B cell (primary cell): ENCODE measurements at regions not wholly inside any gene's neighbourhood (a gene's known extent, or its start where the extent isn't known, plus 50 kb on each side); places are given as distances from the start of the nearest gene placed in this dataset.

ENCODE experiments used
- ATAC-seq: fragments of 200-7000 bp; cut with Tn5 transposase; one replicate; pipeline ENCODE4 v1.10.0; 2021; ENCODE audit warnings: low read depth, mild to moderate bottlenecking, moderate number of reproducible peaks, moderate library complexity
- CTCF ChIA-PET: fragments of 350-600 bp; sonication (Branson Sonifier 250); formaldehyde crosslinking; loops from one replicate; lab custom pipeline; 2021; ENCODE audit warnings: antibody characterized with exemption, inconsistent platforms; lab: Charles Lee
- POLR2A ChIA-PET: fragments of 350-600 bp; sonication (Branson Sonifier 250); formaldehyde crosslinking; loops from one replicate; lab custom pipeline; 2021; ENCODE audit warnings: antibody characterized with exemption; lab: Charles Lee
- DNase-seq: peaks from one replicate; pipeline ENCODE4 v3.0.0; 2013
- H2AFZ ChIP-seq: 2 replicates; pipeline ENCODE4 v1.6.1; 2012; ENCODE audit warnings: mild to moderate bottlenecking, low read depth, low read length; ENCODE audit not compliant: insufficient read depth, poor library complexity, severe bottlenecking
- H3K27ac ChIP-seq, 2 donors: 1 replicate in 1 of 2; 2 replicates in 1 of 2; pipeline ENCODE4 v1.5.1; 2012 to 2013; ENCODE audit warnings: low read length in 2 of 2, mild to moderate bottlenecking in 2 of 2, moderate library complexity in 1 of 2
- H3K27me3 ChIP-seq, 4 experiments: fragments of 200-600 bp in 1 of 4; sonication (generic) in 1 of 4; replicated peaks in 1 of 4; 1 replicate in 2 of 4; 2 replicates in 2 of 4; pipeline versions ENCODE4 v1.6.1 to v1.7.0; 2013 to 2016; ENCODE audit warnings: low read length in 3 of 4, mild to moderate bottlenecking in 2 of 4, mixed read lengths in 1 of 4, moderate library complexity in 1 of 4; ENCODE audit not compliant: insufficient read depth in 4 of 4, control insufficient read depth in 3 of 4; ENCODE audit errors: control extremely low read depth in 1 of 4
- H3K36me3 ChIP-seq, 2 experiments: replicated peaks in 1 of 2; 1 replicate in 1 of 2; 2 replicates in 1 of 2; pipeline versions ENCODE4 v1.6.1 to v1.7.1; 2013; ENCODE audit warnings: low read length in 1 of 2; ENCODE audit not compliant: insufficient read depth in 2 of 2, control insufficient read depth in 1 of 2; ENCODE audit errors: control extremely low read depth in 1 of 2, extremely low read depth in 1 of 2
- H3K4me1 ChIP-seq, 2 donors: fragments of 200-600 bp in 1 of 2; sonication (generic) in 1 of 2; 1 replicate in 1 of 2; 2 replicates in 1 of 2; pipeline versions ENCODE4 v1.5.1 to v1.6.1; 2013 to 2017; ENCODE audit warnings: low read length in 2 of 2; ENCODE audit not compliant: control insufficient read depth in 2 of 2, insufficient read depth in 2 of 2
- H3K4me2 ChIP-seq: replicated peaks from 2 replicates; pipeline ENCODE3; 2012; ENCODE audit warnings: mild to moderate bottlenecking, low read depth, low read length; ENCODE audit not compliant: poor library complexity, severe bottlenecking
- H3K4me3 ChIP-seq, 5 experiments: fragments of 200-600 bp in 1 of 5; sonication (generic) in 1 of 5; 1 replicate in 3 of 5; 2 replicates in 2 of 5; pipeline versions ENCODE4 v1.5.1 to v1.7.0; 2011 to 2016; ENCODE audit warnings: low read length in 4 of 5, mild to moderate bottlenecking in 4 of 5, low read depth in 2 of 5, control low read depth in 1 of 5, moderate library complexity in 1 of 5; ENCODE audit not compliant: insufficient read depth in 1 of 5; ENCODE audit errors: control extremely low read depth in 1 of 5, extremely low read depth in 1 of 5
- H3K79me2 ChIP-seq: fragments of 200-600 bp; sonication (generic); one replicate; pipeline ENCODE4 v1.6.0; 2016; ENCODE audit warnings: low read length; ENCODE audit not compliant: control insufficient read depth, insufficient read depth
- H3K9ac ChIP-seq: fragments of 200-600 bp; sonication (generic); 2 replicates; pipeline ENCODE4 v1.6.1; 2017; ENCODE audit warnings: mild to moderate bottlenecking, low read length, moderate library complexity
- H3K9me3 ChIP-seq, 3 donors: one replicate each; pipeline versions ENCODE4 v1.6.1 to v1.7.1; 2013; ENCODE audit warnings: low read length in 2 of 3; ENCODE audit not compliant: control insufficient read depth in 2 of 3, insufficient read depth in 1 of 3; ENCODE audit errors: control extremely low read depth in 1 of 3
- H4K20me1 ChIP-seq: 2 replicates; pipeline ENCODE4 v1.6.0; 2012; ENCODE audit warnings: mild to moderate bottlenecking, low read length; ENCODE audit not compliant: insufficient read depth, control insufficient read depth, poor library complexity, severe bottlenecking
- H3K27ac Mint-ChIP-seq: one replicate; pipeline ENCODE4 v1.8.0; 2021; ENCODE audit warnings: mixed read lengths
- H3K27me3 Mint-ChIP-seq: one replicate; pipeline ENCODE4 v1.8.0; 2021; ENCODE audit warnings: mixed read lengths
- H3K4me1 Mint-ChIP-seq: one replicate; pipeline ENCODE4 v1.8.0; 2021; ENCODE audit warnings: mixed read lengths
- H3K4me3 Mint-ChIP-seq: one replicate; pipeline ENCODE4 v1.8.0; 2021; ENCODE audit warnings: mixed read lengths
- H3K9me3 Mint-ChIP-seq: one replicate; pipeline ENCODE4 v1.8.0; 2022; ENCODE audit warnings: mixed read lengths; ENCODE audit not compliant: insufficient read depth
- EZH2 ChIP-seq: IDR thresholded peaks from 2 replicates; pipeline ENCODE4 v1.6.1; 2012; ENCODE audit warnings: borderline replicate concordance, low read depth, mild to moderate bottlenecking, moderate library complexity, low read length; ENCODE audit not compliant: insufficient read depth, poor library complexity, severe bottlenecking
- WGBS: methylation state at CpG from one replicate; pipeline ENCODE4 v1.1.5; 2013; ENCODE audit warnings: missing lambda C conversion rate; ENCODE audit not compliant: insufficient coverage; 5-methylcytosine and 5-hydroxymethylcytosine counted together
- intact Hi-C: fragments of 100-400 bp; cut with micrococcal nuclease; formaldehyde crosslinking; loops from one replicate; pipeline ENCODE4 v1.10.0; 2022
- TF ChIP-seq, protein P1 (sequence below): fragments of 200-600 bp; IDR thresholded peaks from one replicate; pipeline ENCODE4 v1.8.0; 2022; ENCODE audit warnings: antibody characterized with exemption, mild to moderate bottlenecking

DNA sequence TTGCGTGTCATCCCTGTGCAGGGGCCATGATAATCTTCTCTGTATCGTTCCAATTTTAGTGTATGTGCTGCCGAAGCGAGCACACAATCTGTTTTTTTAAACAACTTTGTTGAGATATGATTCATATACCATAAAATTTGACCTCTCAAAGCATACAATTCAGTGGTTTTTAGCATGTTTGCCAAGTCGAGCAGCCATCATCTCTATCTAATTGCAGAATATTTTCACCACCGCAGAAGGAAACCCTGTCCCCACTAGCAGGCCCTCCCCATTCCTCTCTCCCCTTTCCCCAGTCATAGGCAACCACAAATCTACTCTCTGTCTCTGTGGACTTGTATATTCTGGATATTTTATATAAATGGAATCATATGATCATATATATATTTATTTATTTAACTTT lies 78.7 kb upstream of the TINAGL1 start:
- ATAC-seq: no peak
- 80% methylated on average over 1 of the region's 6 CpGs for WGBS
- TF ChIP-seq, protein P1, sequence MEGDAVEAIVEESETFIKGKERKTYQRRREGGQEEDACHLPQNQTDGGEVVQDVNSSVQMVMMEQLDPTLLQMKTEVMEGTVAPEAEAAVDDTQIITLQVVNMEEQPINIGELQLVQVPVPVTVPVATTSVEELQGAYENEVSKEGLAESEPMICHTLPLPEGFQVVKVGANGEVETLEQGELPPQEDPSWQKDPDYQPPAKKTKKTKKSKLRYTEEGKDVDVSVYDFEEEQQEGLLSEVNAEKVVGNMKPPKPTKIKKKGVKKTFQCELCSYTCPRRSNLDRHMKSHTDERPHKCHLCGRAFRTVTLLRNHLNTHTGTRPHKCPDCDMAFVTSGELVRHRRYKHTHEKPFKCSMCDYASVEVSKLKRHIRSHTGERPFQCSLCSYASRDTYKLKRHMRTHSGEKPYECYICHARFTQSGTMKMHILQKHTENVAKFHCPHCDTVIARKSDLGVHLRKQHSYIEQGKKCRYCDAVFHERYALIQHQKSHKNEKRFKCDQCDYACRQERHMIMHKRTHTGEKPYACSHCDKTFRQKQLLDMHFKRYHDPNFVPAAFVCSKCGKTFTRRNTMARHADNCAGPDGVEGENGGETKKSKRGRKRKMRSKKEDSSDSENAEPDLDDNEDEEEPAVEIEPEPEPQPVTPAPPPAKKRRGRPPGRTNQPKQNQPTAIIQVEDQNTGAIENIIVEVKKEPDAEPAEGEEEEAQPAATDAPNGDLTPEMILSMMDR: no peak
- no peak for TF ChIP-seq EZH2
- no peaks in the 10 kb centered on the region for H4K20me1 ChIP-seq
- DNase-seq: no peak
- no peak overlapping the region for H3K4me3 Mint-ChIP-seq
- H3K4me2 ChIP-seq: no peak overlapping the region
- no peak overlapping the region for H3K27ac Mint-ChIP-seq
- H2AFZ ChIP-seq: no peak overlapping the region
- H3K4me1 ChIP-seq: no peaks in the 10 kb centered on the region
- peaks cover 2% of the 10 kb centered on the region for H3K4me1 Mint-ChIP-seq
- no peak overlapping the region for H3K27ac ChIP-seq
- intact Hi-C loops: no loop called here
- H3K9me3 Mint-ChIP-seq: no peaks in the 10 kb centered on the region
- H3K9me3 ChIP-seq: no peaks in the 10 kb centered on the region
- H3K4me3 ChIP-seq: no peak overlapping the region
- no peaks in the 10 kb centered on the region for H3K36me3 ChIP-seq
- peaks cover 0 to 3% (median 1%) of the 10 kb centered on the region in 4 experiments for H3K27me3 ChIP-seq
- no peaks in the 10 kb centered on the region for H3K79me2 ChIP-seq
- ChIA-PET POLR2A (interaction anchor here (0.6 kb wide), 1 partner anchor 164 kb away, joined by 3 read pairs; no protein-coding TSS in a partner anchor), CTCF (no interaction called here)
- no peak overlapping the region for H3K9ac ChIP-seq
- H3K27me3 Mint-ChIP-seq: peaks cover 6% of the 10 kb centered on the region

- H3K9ac ChIP-seq: no peak overlapping the region
- H3K4me2 ChIP-seq: no peak overlapping the region
- H3K4me1 Mint-ChIP-seq: peaks cover 2% of the 10 kb centered on the region
- no peak overlapping the region for H2AFZ ChIP-seq
- H3K27me3 ChIP-seq: peaks cover 0 to 10% (median 1%) of the 10 kb centered on the region in 4 experiments
- no peak overlapping the region for H3K4me3 Mint-ChIP-seq
- no peak for TF ChIP-seq EZH2
- TF ChIP-seq, protein P1: no peak
- no peak overlapping the region for H3K27ac ChIP-seq
- 93% methylated on average over 9 of the region's 11 CpGs for WGBS
- H3K27ac Mint-ChIP-seq: no peak overlapping the region
- no peaks in the 10 kb centered on the region for H3K9me3 Mint-ChIP-seq
- H3K9me3 ChIP-seq: no peaks in the 10 kb centered on the region
- no peaks in the 10 kb centered on the region for H3K4me1 ChIP-seq
- H3K4me3 ChIP-seq: no peak overlapping the region
- no peaks in the 10 kb centered on the region for H3K36me3 ChIP-seq
- no peak for ATAC-seq
- H4K20me1 ChIP-seq: no peaks in the 10 kb centered on the region
- ChIA-PET POLR2A (no interaction called here), CTCF (no interaction called here)
- peaks cover 6% of the 10 kb centered on the region for H3K27me3 Mint-ChIP-seq
- intact Hi-C loops: no loop called here
- DNase-seq: no peak
- H3K79me2 ChIP-seq: no peaks in the 10 kb centered on the region
These were observed 77.8 kb upstream of the TINAGL1 start for GRCh38 chr1:31498376-31499040.
